ENCODE measurements at regions not wholly inside any gene's neighbourhood (a gene's known extent, or its start where the extent isn't known, plus 50 kb on each side); places are given as distances from the start of the nearest gene placed in this dataset.
A peak's percentile ranks its signal among the peaks of the same experiment; 100 is the strongest.

- peaks cover 6% of the 10 kb centered on the region for H3K9me3 Mint-ChIP-seq
- peaks cover 9% of the 10 kb centered on the region for H3K4me1 Mint-ChIP-seq
- H3K27ac Mint-ChIP-seq: no peak overlapping the region
- peaks cover 46% of the 10 kb centered on the region for H3K27me3 Mint-ChIP-seq (ENCODE audit: low read depth, poor library complexity)
- DNase-seq: no peak
- H3K36me3 Mint-ChIP-seq (ENCODE audit: low read depth): no peaks in the 10 kb centered on the region
- no peak for TF ChIP-seq CTCF (IDR thresholded peaks at IDR 0.05)
- H3K4me3 Mint-ChIP-seq: no peak overlapping the region
These were observed 56.5 kb upstream of the IRX4 start for GRCh38 chr5:1939256-1939655.

- no peak for DNase-seq
- H3K27me3 Mint-ChIP-seq (ENCODE audit: low read depth, poor library complexity): peaks cover 42% of the 10 kb centered on the region
- no peak for TF ChIP-seq CTCF (IDR thresholded peaks at IDR 0.05)
- no peak overlapping the region for H3K4me3 Mint-ChIP-seq
- H3K36me3 Mint-ChIP-seq (ENCODE audit: low read depth): no peaks in the 10 kb centered on the region
- H3K4me1 Mint-ChIP-seq: peaks cover under 1% of the 10 kb centered on the region
- peaks cover under 1% of the 10 kb centered on the region for H3K9me3 Mint-ChIP-seq
- no peak overlapping the region for H3K27ac Mint-ChIP-seq
These were observed 55.7 kb upstream of the IRX4 start for GRCh38 chr5:1938310-1939000.

GRCh38 chr5:1937590-1937989, 54.9 kb upstream of the IRX4 start:
- H3K27ac Mint-ChIP-seq: peak overlapping the region; percentile 74
- no peaks in the 10 kb centered on the region for H3K9me3 Mint-ChIP-seq
- H3K27me3 Mint-ChIP-seq (ENCODE audit: low read depth, poor library complexity): peaks cover 40% of the 10 kb centered on the region
- no peak overlapping the region for H3K4me3 Mint-ChIP-seq
- no peak for TF ChIP-seq CTCF (IDR thresholded peaks at IDR 0.05)
- DNase-seq: no peak
- no peaks in the 10 kb centered on the region for H3K36me3 Mint-ChIP-seq (ENCODE audit: low read depth)
- H3K4me1 Mint-ChIP-seq: no peaks in the 10 kb centered on the region

GRCh38 chr5:1936901-1937300, 54.2 kb upstream of the IRX4 start:
- no peak for TF ChIP-seq CTCF (IDR thresholded peaks at IDR 0.05)
- no peaks in the 10 kb centered on the region for H3K36me3 Mint-ChIP-seq (ENCODE audit: low read depth)
- no peaks in the 10 kb centered on the region for H3K4me1 Mint-ChIP-seq
- DNase-seq: no peak
- no peak overlapping the region for H3K27ac Mint-ChIP-seq
- peaks cover 42% of the 10 kb centered on the region for H3K27me3 Mint-ChIP-seq (ENCODE audit: low read depth, poor library complexity)
- no peaks in the 10 kb centered on the region for H3K9me3 Mint-ChIP-seq
- H3K4me3 Mint-ChIP-seq: no peak overlapping the region

GRCh38 chr5:1936413-1936812, 53.7 kb upstream of the IRX4 start:
- H3K4me3 Mint-ChIP-seq: no peak overlapping the region
- no peak for TF ChIP-seq CTCF (IDR thresholded peaks at IDR 0.05)
- H3K4me1 Mint-ChIP-seq: no peaks in the 10 kb centered on the region
- H3K9me3 Mint-ChIP-seq: no peaks in the 10 kb centered on the region
- DNase-seq: no peak
- H3K27ac Mint-ChIP-seq: no peak overlapping the region
- peaks cover 47% of the 10 kb centered on the region for H3K27me3 Mint-ChIP-seq (ENCODE audit: low read depth, poor library complexity)
- H3K36me3 Mint-ChIP-seq (ENCODE audit: low read depth): no peaks in the 10 kb centered on the region

GRCh38 chr5:1934801-1935429, 52.2 kb upstream of the IRX4 start:
- no peak for TF ChIP-seq CTCF (IDR thresholded peaks at IDR 0.05)
- Mint-ChIP-seq H3K4me3 (no peak overlapping the region), H3K27me3 (ENCODE audit: low read depth, poor library complexity) (peaks cover 51% of the 10 kb centered on the region), H3K36me3 (ENCODE audit: low read depth) (no peaks in the 10 kb centered on the region), H3K4me1 (no peaks in the 10 kb centered on the region), H3K9me3 (no peaks in the 10 kb centered on the region), H3K27ac (no peak overlapping the region)
- no peak for DNase-seq
